CD4-positive, alpha-beta memory T cell (primary cell): ENCODE measurements at regions not wholly inside any gene's neighbourhood (a gene's known extent, or its start where the extent isn't known, plus 50 kb on each side); places are given as distances from the start of the nearest gene placed in this dataset.

ENCODE experiments used
- CTCF ChIA-PET: fragments of 350-600 bp; sonication (Branson Sonifier 250); formaldehyde crosslinking; loops from one replicate; lab custom pipeline; 2021; ENCODE audit warnings: inconsistent platforms; ENCODE audit not compliant: partially characterized antibody; lab: Charles Lee
- POLR2A ChIA-PET: fragments of 350-600 bp; sonication (Branson Sonifier 250); formaldehyde crosslinking; loops from one replicate; lab custom pipeline; 2021; ENCODE audit not compliant: partially characterized antibody; lab: Charles Lee
- DNase-seq, 5 donors: peaks; one replicate each; pipeline versions ENCODE4 v3.0.0 to v3.0.0-alpha.2; 2020 to 2022; ENCODE audit warnings: mixed read lengths in 1 of 5
- H3K27ac ChIP-seq: one replicate; pipeline ENCODE4 v1.7.0; 2013; ENCODE audit warnings: low read depth, low read length
- H3K27me3 ChIP-seq: 2 replicates; pipeline ENCODE4 v1.7.0; 2013; ENCODE audit warnings: mild to moderate bottlenecking, low read length, moderate library complexity; ENCODE audit not compliant: insufficient read depth
- H3K36me3 ChIP-seq: 2 replicates; pipeline ENCODE4 v1.7.0; 2013; ENCODE audit warnings: mild to moderate bottlenecking, low read length, moderate library complexity; ENCODE audit not compliant: insufficient read depth
- H3K4me1 ChIP-seq: 2 replicates; pipeline ENCODE4 v1.7.0; 2013; ENCODE audit warnings: mild to moderate bottlenecking, low read length, moderate library complexity; ENCODE audit not compliant: insufficient read depth
- H3K4me3 ChIP-seq, 2 donors: one replicate each; pipeline ENCODE4 v1.7.0; 2013; ENCODE audit warnings: low read length in 2 of 2, mild to moderate bottlenecking in 1 of 2
- H3K9me3 ChIP-seq, 2 donors: one replicate each; pipeline ENCODE4 v1.7.0; 2013; ENCODE audit warnings: low read length in 2 of 2, control low read depth in 1 of 2; ENCODE audit not compliant: control insufficient read depth in 1 of 2
- H3K27ac Mint-ChIP-seq, 7 donors: one replicate each; pipeline ENCODE4 v1.8.0; 2020 to 2021; ENCODE audit warnings: mixed read lengths in 7 of 7, mild to moderate bottlenecking in 6 of 7, inconsistent platforms in 3 of 7, moderate library complexity in 3 of 7
- H3K27me3 Mint-ChIP-seq, 2 donors: one replicate each; pipeline ENCODE4 v1.8.0; 2020 to 2021; ENCODE audit warnings: mixed read lengths in 2 of 2
- H3K36me3 Mint-ChIP-seq, 2 donors: one replicate each; pipeline ENCODE4 v1.8.0; 2020 to 2021; ENCODE audit warnings: mixed read lengths in 2 of 2, inconsistent platforms in 1 of 2, mild to moderate bottlenecking in 1 of 2
- H3K4me1 Mint-ChIP-seq, 4 donors: one replicate each; pipeline ENCODE4 v1.8.0; 2020 to 2021; ENCODE audit warnings: mixed read lengths in 4 of 4, mild to moderate bottlenecking in 1 of 4
- H3K4me3 Mint-ChIP-seq, 8 donors: one replicate each; pipeline ENCODE4 v1.8.0; 2020 to 2021; ENCODE audit warnings: mixed read lengths in 8 of 8, mild to moderate bottlenecking in 7 of 8, moderate library complexity in 6 of 8, inconsistent platforms in 3 of 8
- H3K9me3 Mint-ChIP-seq, 8 donors: one replicate each; pipeline ENCODE4 v1.8.0; 2020 to 2021; ENCODE audit warnings: mixed read lengths in 8 of 8, mild to moderate bottlenecking in 5 of 8, inconsistent platforms in 3 of 8, moderate library complexity in 1 of 8
- intact Hi-C: fragments of 100-400 bp; cut with micrococcal nuclease; formaldehyde crosslinking; loops from one replicate; pipeline ENCODE4 v1.15.1; 2023

DNA sequence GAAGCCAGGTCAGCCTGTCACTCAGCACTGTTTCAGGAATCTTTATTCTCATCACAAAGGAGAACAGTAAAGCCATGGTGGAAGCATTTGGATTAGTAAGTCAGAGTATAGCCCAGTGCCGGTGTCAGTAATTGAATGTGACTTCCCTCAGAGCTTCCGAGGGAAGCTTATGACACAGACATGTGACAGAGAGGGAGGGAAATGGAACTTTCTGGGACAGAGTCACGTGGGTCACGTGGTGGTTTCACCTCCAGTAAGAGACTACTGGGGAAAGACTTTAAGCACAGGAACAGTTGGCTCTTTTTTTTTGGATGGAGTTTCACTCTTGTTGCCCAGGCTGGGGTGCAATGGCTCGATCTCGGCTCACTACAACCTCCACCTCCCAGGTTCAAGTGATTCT, 53.3 kb upstream of the CCDC160 start:
- no peaks in the 10 kb centered on the region for H3K36me3 Mint-ChIP-seq
- peaks cover 10 to 26% (median 20%) of the 10 kb centered on the region in 4 donors for H3K4me1 Mint-ChIP-seq
- no peaks in the 10 kb centered on the region for H3K9me3 ChIP-seq
- H3K27me3 ChIP-seq = no peaks in the 10 kb centered on the region
- no peak overlapping the region for H3K27ac ChIP-seq
- no peaks in the 10 kb centered on the region for H3K36me3 ChIP-seq
- POLR2A ChIA-PET = no interaction called here
- CTCF ChIA-PET = no interaction called here
- no peak overlapping the region for H3K27ac Mint-ChIP-seq
- peaks cover 4 to 8% of the 10 kb centered on the region in 2 donors for H3K27me3 Mint-ChIP-seq
- no peak for DNase-seq
- H3K4me1 ChIP-seq = peaks cover 31% of the 10 kb centered on the region
- H3K9me3 Mint-ChIP-seq = peaks cover 0 to 2% (median 0%) of the 10 kb centered on the region in 8 donors
- peak overlapping the region in 1 of 8 donors; percentile 39 for H3K4me3 Mint-ChIP-seq
- intact Hi-C loops = no loop called here
- no peak overlapping the region for H3K4me3 ChIP-seq

DNA sequence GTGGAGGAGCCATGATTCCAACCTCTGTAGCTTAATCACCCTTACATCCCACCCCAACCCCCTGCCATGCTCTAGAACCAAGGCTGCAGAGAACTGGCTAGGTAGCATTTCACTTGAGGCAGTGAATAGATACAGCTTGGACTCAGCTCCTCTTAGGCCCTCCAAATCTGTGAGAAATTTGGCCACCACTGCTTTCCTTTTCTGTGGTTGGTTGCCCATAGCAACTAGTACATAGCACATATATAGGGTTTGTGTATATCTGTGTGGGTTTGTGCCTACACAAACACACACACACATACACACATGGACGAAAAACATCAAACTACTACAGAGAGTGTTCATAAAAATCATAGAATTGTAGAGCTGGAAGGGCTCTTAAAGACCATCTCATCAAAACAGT, 52.0 kb upstream of the CCDC160 start:
- Histone ChIP-seq H3K4me1 (peaks cover 31% of the 10 kb centered on the region), H3K27me3 (no peaks in the 10 kb centered on the region), H3K36me3 (no peaks in the 10 kb centered on the region), H3K27ac (no peak overlapping the region), H3K4me3 (no peak overlapping the region), H3K9me3 (no peaks in the 10 kb centered on the region)
- Mint-ChIP-seq H3K9me3 (peaks cover 0 to 2% (median 0%) of the 10 kb centered on the region in 8 donors), H3K36me3 (no peaks in the 10 kb centered on the region), H3K4me3 (peak overlapping the region in 1 of 8 donors; percentile 43), H3K4me1 (peaks cover 12 to 26% (median 21%) of the 10 kb centered on the region in 4 donors), H3K27ac (no peak overlapping the region), H3K27me3 (peaks cover 4 to 7% of the 10 kb centered on the region in 2 donors)
- intact Hi-C loops = no loop called here
- POLR2A ChIA-PET = no interaction called here
- no peak for DNase-seq
- CTCF ChIA-PET = no interaction called here

DNA sequence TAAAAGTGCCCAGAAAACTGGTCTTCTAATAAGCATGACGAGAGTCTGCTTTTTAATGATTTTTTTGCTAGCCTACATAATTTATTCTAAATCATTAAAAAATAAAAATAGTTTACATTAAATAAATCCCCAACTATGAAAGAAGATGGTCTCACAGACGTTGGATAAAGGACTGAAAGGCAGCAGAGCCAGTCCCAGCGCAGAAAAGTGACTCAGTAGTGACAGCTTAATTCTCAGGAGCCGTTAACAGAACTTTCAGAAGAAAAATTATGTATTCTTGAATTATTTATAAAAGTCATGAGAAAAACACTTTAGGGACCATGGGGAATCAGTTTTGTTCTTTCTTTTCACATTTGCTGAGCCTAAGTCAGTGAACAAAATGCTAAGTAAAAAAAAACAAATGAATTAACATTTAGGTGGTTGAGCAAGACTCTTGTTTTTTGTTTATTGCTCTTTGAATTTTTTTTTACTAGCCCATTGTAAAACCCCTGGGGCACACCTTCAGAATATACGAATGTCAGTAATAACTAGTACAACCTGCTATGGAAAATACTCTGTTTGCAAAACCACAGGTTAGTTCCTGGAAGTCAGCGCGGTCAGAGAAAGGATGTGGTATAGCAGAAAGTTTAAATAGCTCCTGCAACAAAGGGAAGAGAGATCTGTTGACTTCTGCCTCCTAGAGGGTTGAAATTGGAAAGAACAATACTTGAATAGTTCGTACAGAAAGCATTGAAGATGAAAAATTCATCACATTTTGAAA, 50.4 kb upstream of the CCDC160 start:
- intact Hi-C loops = loop anchor here (2.0 kb wide), 2 partner anchors 14 to 394 kb away; no protein-coding TSS in a partner anchor
- peak overlapping the region in 1 of 2 donors; percentile 19 for H3K4me3 ChIP-seq
- CTCF ChIA-PET = interaction anchor here (1.0 to 2.0 kb wide), 5 partner anchors 9 to 393 kb away, joined by 3 to 8 read pairs (median 3); no protein-coding TSS in a partner anchor

More for the DNA sequence above, 50.4 kb upstream of the CCDC160 start:
- H3K4me1 Mint-ChIP-seq = peaks cover 13 to 26% (median 24%) of the 10 kb centered on the region in 4 donors
- Histone ChIP-seq H3K36me3 (no peaks in the 10 kb centered on the region), H3K9me3 (no peaks in the 10 kb centered on the region), H3K4me1 (peaks cover 31% of the 10 kb centered on the region), H3K27ac (no peak overlapping the region), H3K27me3 (no peaks in the 10 kb centered on the region)
- peak overlapping the region in 7 of 8 donors; percentile 14 to 78 (median 76) for H3K4me3 Mint-ChIP-seq
- peaks cover 0 to under 1% (median 0%) of the 10 kb centered on the region in 8 donors for H3K9me3 Mint-ChIP-seq
- peaks cover 0 to 3% of the 10 kb centered on the region in 2 donors for H3K27me3 Mint-ChIP-seq
- H3K27ac Mint-ChIP-seq = peak overlapping the region in 2 of 7 donors; percentile 44 to 64
- DNase-seq = peak; percentile 71 to 84 (median 76)
- H3K36me3 Mint-ChIP-seq = no peaks in the 10 kb centered on the region
- POLR2A ChIA-PET = interaction anchor here (1.1 kb wide), 1 partner anchor 15 kb away, joined by 3 read pairs; no protein-coding TSS in a partner anchor
